HEK293 (cell line): ENCODE measurements at regions not wholly inside any gene's neighbourhood (a gene's known extent, or its start where the extent isn't known, plus 50 kb on each side); places are given as distances from the start of the nearest gene placed in this dataset.

Experiments
- CTCF ChIA-PET: fragments of 350-600 bp; formaldehyde crosslinking; extraction: SDS; loops from one replicate; lab custom pipeline; 2021; ENCODE audit warnings: antibody characterized with exemption; lab: Yijun Ruan, JAX
- POLR2A ChIA-PET: fragments of 300-600 bp; formaldehyde crosslinking; extraction: SDS; loops from one replicate; lab custom pipeline; 2020; ENCODE audit warnings: antibody characterized with exemption, inconsistent platforms; lab: Yijun Ruan, JAX
- H3K27ac ChIP-seq: fragments of 200-500 bp; sonication (Bioruptor generic); 2 replicates; pipeline ENCODE4 v1.5.1; 2014; ENCODE audit warnings: low read depth, low read length, control low read depth, inconsistent platforms; ENCODE audit errors: extremely low read depth
- H3K36me3 ChIP-seq, 2 experiments: fragments of 200-500 bp in 1 of 2; sonication (Bioruptor generic) in 1 of 2; 1 replicate in 1 of 2; 2 replicates in 1 of 2; pipeline ENCODE4 v1.5.1; 2014 to 2017; ENCODE audit warnings: inconsistent platforms in 2 of 2, low read length in 2 of 2; ENCODE audit not compliant: control insufficient read depth in 2 of 2, insufficient read depth in 1 of 2
- H3K4me1 ChIP-seq: fragments of 200-500 bp; sonication (Bioruptor generic); 2 replicates; pipeline ENCODE4 v1.5.1; 2014; ENCODE audit warnings: mild to moderate bottlenecking, low read length, inconsistent platforms; ENCODE audit not compliant: control insufficient read depth, insufficient read depth
- H3K4me3 ChIP-seq: 2 replicates; pipeline ENCODE4 v1.5.1; 2011; ENCODE audit warnings: low read depth, mild to moderate bottlenecking, control low read depth, low read length, moderate library complexity
- H3K9me3 ChIP-seq: fragments of 200-500 bp; sonication (Bioruptor generic); 2 replicates; pipeline ENCODE4 v1.5.1; 2014; ENCODE audit warnings: low read depth, low read length, inconsistent platforms; ENCODE audit not compliant: control insufficient read depth, insufficient read depth
- BCL11A ChIP-seq: fragments of 450-650 bp; formaldehyde crosslinking; IDR thresholded peaks from 2 replicates; pipeline ENCODE4 v1.5.1; 2016; ENCODE audit warnings: low read depth, missing biosample characterization, missing genetic modification characterization
- GLIS2 ChIP-seq: fragments of 450-650 bp; formaldehyde crosslinking; IDR thresholded peaks from 2 replicates; pipeline ENCODE4 v1.5.1; 2016; ENCODE audit warnings: missing biosample characterization, missing genetic modification characterization
- HOXC10 ChIP-seq: sonication (generic); formaldehyde crosslinking; IDR thresholded peaks from 2 replicates; pipeline ENCODE4 v1.8.1; 2023; ENCODE audit warnings: mild to moderate bottlenecking, missing genetic modification reagents
- INSM2 ChIP-seq: fragments of 450-650 bp; formaldehyde crosslinking; IDR thresholded peaks from 2 replicates; pipeline ENCODE4 v1.5.1; 2016; ENCODE audit warnings: missing biosample characterization, missing genetic modification characterization
- KLF8 ChIP-seq: fragments of 450-650 bp; formaldehyde crosslinking; IDR thresholded peaks from 2 replicates; pipeline ENCODE4 v1.5.1; 2016; ENCODE audit warnings: missing biosample characterization, missing genetic modification characterization
- PRDM1 ChIP-seq: fragments of 450-650 bp; formaldehyde crosslinking; IDR thresholded peaks from 2 replicates; pipeline ENCODE4; 2016; ENCODE audit warnings: missing biosample characterization, missing genetic modification characterization
- REPIN1 ChIP-seq: fragments of 450-650 bp; formaldehyde crosslinking; IDR thresholded peaks from 2 replicates; pipeline ENCODE4 v1.5.1; 2017; ENCODE audit warnings: missing biosample characterization, missing genetic modification characterization, low read depth
- SP3 ChIP-seq: fragments of 450-650 bp; formaldehyde crosslinking; IDR thresholded peaks from 2 replicates; pipeline ENCODE4 v1.5.1; 2016; ENCODE audit warnings: missing biosample characterization, missing genetic modification characterization
- SP7 ChIP-seq: fragments of 450-650 bp; formaldehyde crosslinking; IDR thresholded peaks from 2 replicates; pipeline ENCODE4 v1.5.1; 2016; ENCODE audit warnings: missing biosample characterization, missing genetic modification characterization
- ZBTB48 ChIP-seq: fragments of 450-650 bp; formaldehyde crosslinking; IDR thresholded peaks from 2 replicates; pipeline ENCODE4 v1.5.1; 2016; ENCODE audit warnings: missing biosample characterization, missing genetic modification characterization
- ZFHX2 ChIP-seq: fragments of 450-650 bp; formaldehyde crosslinking; conservative IDR thresholded peaks from 2 replicates; pipeline ENCODE4 v1.5.1; 2016; ENCODE audit warnings: missing biosample characterization, missing genetic modification characterization
- ZNF148 ChIP-seq: fragments of 450-650 bp; formaldehyde crosslinking; IDR thresholded peaks from 2 replicates; pipeline ENCODE4 v1.5.0; 2017; ENCODE audit warnings: missing biosample characterization, missing genetic modification characterization, borderline replicate concordance
- ZNF169 ChIP-seq: fragments of 450-650 bp; formaldehyde crosslinking; IDR thresholded peaks from 2 replicates; pipeline ENCODE4 v1.5.1; 2016; ENCODE audit warnings: missing biosample characterization, missing genetic modification characterization
- ZNF2 ChIP-seq: fragments of 450-650 bp; formaldehyde crosslinking; IDR thresholded peaks from 2 replicates; pipeline ENCODE4 v1.5.1; 2016; ENCODE audit warnings: missing biosample characterization, missing genetic modification characterization
- ZNF24 ChIP-seq: fragments of 450-650 bp; formaldehyde crosslinking; IDR thresholded peaks from 2 replicates; pipeline ENCODE4 v1.5.1; 2016; ENCODE audit warnings: missing biosample characterization, missing genetic modification characterization
- ZNF248 ChIP-seq: fragments of 450-650 bp; formaldehyde crosslinking; IDR thresholded peaks from 2 replicates; pipeline ENCODE4 v1.5.1; 2017; ENCODE audit warnings: missing biosample characterization, missing genetic modification characterization
- ZNF274 ChIP-seq, 2 experiments: fragments of 200-500 bp in 1 of 2; fragments of 450-650 bp in 1 of 2; sonication (Bioruptor generic) in 1 of 2; formaldehyde crosslinking in 1 of 2; IDR thresholded peaks; 2 replicates each; pipeline versions ENCODE4 v1.5.1 to v1.6.1; 2014 to 2016; ENCODE audit warnings: borderline replicate concordance in 1 of 2, inconsistent platforms in 1 of 2, low read length in 1 of 2, missing biosample characterization in 1 of 2, missing genetic modification characterization in 1 of 2
- ZNF76 ChIP-seq: fragments of 450-650 bp; formaldehyde crosslinking; IDR thresholded peaks from 2 replicates; pipeline ENCODE4; 2016; ENCODE audit warnings: low read depth, missing biosample characterization, missing genetic modification characterization, borderline replicate concordance
- ZNF768 ChIP-seq: fragments of 450-650 bp; formaldehyde crosslinking; IDR thresholded peaks from 2 replicates; pipeline ENCODE4 v1.5.1; 2018; ENCODE audit warnings: missing biosample characterization, mild to moderate bottlenecking, missing genetic modification characterization
- TF ChIP-seq, protein P1 (sequence below): fragments of 450-650 bp; formaldehyde crosslinking; conservative IDR thresholded peaks from 2 replicates; pipeline ENCODE4 v1.5.1; 2016; ENCODE audit warnings: low read depth, missing biosample characterization, missing genetic modification characterization
- TF ChIP-seq, protein P2 (sequence below): fragments of 450-650 bp; formaldehyde crosslinking; IDR thresholded peaks from 2 replicates; pipeline ENCODE4 v1.5.1; 2016; ENCODE audit warnings: missing biosample characterization, missing genetic modification characterization, low read depth

DNA sequence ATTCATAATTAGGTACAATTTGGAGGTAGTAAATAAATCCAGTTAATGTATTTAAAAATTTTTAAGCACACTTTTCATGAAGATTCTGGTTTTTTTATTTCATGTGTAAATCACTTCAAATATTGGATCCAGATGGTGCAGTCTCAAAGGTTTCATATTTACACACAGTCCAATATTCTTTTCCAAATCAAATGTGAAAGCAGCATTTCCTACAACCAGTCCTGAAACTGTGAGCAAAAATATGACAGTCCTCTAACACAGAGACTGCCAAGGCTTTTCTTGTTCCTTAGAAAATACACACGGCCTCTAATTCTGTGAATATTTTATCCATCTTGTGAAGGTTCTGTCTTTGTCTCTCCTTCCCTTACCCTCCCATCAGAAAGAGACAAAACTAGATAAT lies 645.9 kb downstream of the ARL4A start:
- H3K27ac ChIP-seq = no peak overlapping the region
- POLR2A ChIA-PET = no interaction called here
- TF ChIP-seq ZNF248 (tag by site-specific recombination) (no peak), KLF8 (tag by site-specific recombination) (no peak), HOXC10 (no peak), BCL11A (no peak)
- TF ChIP-seq, all 188 proteins: peak for 0
- H3K4me3 ChIP-seq = no peak overlapping the region
- no peaks in the 10 kb centered on the region for H3K36me3 ChIP-seq
- no peaks in the 10 kb centered on the region for H3K9me3 ChIP-seq
- H3K4me1 ChIP-seq = no peaks in the 10 kb centered on the region
- CTCF ChIA-PET = no interaction called here

- CTCF ChIA-PET = no interaction called here
- no peak overlapping the region for H3K27ac ChIP-seq
- TF ChIP-seq ZNF2 = no peak
- TF ChIP-seq, protein P1, sequence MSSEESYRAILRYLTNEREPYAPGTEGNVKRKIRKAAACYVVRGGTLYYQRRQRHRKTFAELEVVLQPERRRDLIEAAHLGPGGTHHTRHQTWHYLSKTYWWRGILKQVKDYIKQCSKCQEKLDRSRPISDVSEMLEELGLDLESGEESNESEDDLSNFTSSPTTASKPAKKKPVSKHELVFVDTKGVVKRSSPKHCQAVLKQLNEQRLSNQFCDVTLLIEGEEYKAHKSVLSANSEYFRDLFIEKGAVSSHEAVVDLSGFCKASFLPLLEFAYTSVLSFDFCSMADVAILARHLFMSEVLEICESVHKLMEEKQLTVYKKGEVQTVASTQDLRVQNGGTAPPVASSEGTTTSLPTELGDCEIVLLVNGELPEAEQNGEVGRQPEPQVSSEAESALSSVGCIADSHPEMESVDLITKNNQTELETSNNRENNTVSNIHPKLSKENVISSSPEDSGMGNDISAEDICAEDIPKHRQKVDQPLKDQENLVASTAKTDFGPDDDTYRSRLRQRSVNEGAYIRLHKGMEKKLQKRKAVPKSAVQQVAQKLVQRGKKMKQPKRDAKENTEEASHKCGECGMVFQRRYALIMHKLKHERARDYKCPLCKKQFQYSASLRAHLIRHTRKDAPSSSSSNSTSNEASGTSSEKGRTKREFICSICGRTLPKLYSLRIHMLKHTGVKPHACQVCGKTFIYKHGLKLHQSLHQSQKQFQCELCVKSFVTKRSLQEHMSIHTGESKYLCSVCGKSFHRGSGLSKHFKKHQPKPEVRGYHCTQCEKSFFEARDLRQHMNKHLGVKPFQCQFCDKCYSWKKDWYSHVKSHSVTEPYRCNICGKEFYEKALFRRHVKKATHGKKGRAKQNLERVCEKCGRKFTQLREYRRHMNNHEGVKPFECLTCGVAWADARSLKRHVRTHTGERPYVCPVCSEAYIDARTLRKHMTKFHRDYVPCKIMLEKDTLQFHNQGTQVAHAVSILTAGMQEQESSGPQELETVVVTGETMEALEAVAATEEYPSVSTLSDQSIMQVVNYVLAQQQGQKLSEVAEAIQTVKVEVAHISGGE (tag by site-specific recombination) = no peak
- no peak for TF ChIP-seq SP7 (tag by site-specific recombination)
- no peak for TF ChIP-seq REPIN1
- no peak for TF ChIP-seq GLIS2 (tag by site-specific recombination)
- TF ChIP-seq ZNF768 = no peak
- TF ChIP-seq ZNF24 (tag by site-specific recombination) = no peak
- TF ChIP-seq ZBTB48 (tag by site-specific recombination) = no peak
- TF ChIP-seq ZFHX2 = no peak
- no peak for TF ChIP-seq ZNF274 (IDR thresholded peaks at IDR 0.05; ENCODE audit: low read length)
- TF ChIP-seq ZNF274 (tag by site-specific recombination; IDR thresholded peaks at IDR 0.05; ENCODE audit: borderline replicate concordance) = no peak
- no peak for TF ChIP-seq SP3 (tag by site-specific recombination)
- no peak for TF ChIP-seq ZNF76 (tag by site-specific recombination)
- TF ChIP-seq, protein P2, sequence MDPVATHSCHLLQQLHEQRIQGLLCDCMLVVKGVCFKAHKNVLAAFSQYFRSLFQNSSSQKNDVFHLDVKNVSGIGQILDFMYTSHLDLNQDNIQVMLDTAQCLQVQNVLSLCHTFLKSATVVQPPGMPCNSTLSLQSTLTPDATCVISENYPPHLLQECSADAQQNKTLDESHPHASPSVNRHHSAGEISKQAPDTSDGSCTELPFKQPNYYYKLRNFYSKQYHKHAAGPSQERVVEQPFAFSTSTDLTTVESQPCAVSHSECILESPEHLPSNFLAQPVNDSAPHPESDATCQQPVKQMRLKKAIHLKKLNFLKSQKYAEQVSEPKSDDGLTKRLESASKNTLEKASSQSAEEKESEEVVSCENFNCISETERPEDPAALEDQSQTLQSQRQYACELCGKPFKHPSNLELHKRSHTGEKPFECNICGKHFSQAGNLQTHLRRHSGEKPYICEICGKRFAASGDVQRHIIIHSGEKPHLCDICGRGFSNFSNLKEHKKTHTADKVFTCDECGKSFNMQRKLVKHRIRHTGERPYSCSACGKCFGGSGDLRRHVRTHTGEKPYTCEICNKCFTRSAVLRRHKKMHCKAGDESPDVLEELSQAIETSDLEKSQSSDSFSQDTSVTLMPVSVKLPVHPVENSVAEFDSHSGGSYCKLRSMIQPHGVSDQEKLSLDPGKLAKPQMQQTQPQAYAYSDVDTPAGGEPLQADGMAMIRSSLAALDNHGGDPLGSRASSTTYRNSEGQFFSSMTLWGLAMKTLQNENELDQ (tag by site-specific recombination) = no peak
- no peak for TF ChIP-seq ZNF169 (tag by site-specific recombination)
- no peak for TF ChIP-seq ZNF148
- TF ChIP-seq INSM2 (tag by site-specific recombination) = no peak
- no peak for TF ChIP-seq PRDM1 (tag by site-specific recombination)
- TF ChIP-seq, all 188 proteins: peak for 0
- Histone ChIP-seq H3K36me3 (no peaks in the 10 kb centered on the region), H3K4me3 (no peak overlapping the region), H3K9me3 (no peaks in the 10 kb centered on the region), H3K4me1 (no peaks in the 10 kb centered on the region)
- POLR2A ChIA-PET = no interaction called here
These were observed 648.8 kb downstream of the ARL4A start for GRCh38 chr7:13336227-13336626.
